Loucy (cell line): ENCODE measurements at regions not wholly inside any gene's neighbourhood (a gene's known extent, or its start where the extent isn't known, plus 50 kb on each side); places are given as distances from the start of the nearest gene placed in this dataset.

Experiments
- EZH2phosphoT487 ChIP-seq: fragments of 200-600 bp; IDR thresholded peaks from 2 replicates; pipeline ENCODE4 v1.6.1; 2018; ENCODE audit warnings: antibody characterized with exemption, mild to moderate bottlenecking, moderate library complexity, borderline replicate concordance
- TF ChIP-seq, protein P1 (sequence below): fragments of 200-600 bp; sonication (generic); conservative IDR thresholded peaks from 2 replicates; pipeline ENCODE4 v1.5.1; 2014; ENCODE audit warnings: mild to moderate bottlenecking, antibody characterized with exemption, low read length

DNA sequence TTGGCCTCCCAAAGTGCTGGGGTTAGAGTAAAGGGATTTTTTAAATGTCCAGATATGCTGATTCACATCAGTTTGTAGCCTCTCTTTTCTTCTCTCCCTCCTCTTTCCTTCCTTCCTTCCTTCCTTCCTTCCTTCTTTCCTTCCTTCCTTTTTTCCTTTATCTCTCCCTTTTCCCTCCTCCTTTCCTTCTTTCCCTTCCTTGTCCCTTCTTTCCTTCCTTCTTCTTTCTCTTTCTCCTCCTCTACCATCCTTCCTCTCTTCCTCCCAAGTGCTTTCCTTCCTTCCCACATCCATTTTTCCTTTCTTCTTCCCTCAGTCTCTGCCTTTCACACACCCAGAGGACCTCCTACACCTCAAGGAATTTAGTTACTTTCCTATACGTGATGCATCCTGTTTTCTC, 671.8 kb downstream of the HS3ST4 start:
- TF ChIP-seq, protein P1, sequence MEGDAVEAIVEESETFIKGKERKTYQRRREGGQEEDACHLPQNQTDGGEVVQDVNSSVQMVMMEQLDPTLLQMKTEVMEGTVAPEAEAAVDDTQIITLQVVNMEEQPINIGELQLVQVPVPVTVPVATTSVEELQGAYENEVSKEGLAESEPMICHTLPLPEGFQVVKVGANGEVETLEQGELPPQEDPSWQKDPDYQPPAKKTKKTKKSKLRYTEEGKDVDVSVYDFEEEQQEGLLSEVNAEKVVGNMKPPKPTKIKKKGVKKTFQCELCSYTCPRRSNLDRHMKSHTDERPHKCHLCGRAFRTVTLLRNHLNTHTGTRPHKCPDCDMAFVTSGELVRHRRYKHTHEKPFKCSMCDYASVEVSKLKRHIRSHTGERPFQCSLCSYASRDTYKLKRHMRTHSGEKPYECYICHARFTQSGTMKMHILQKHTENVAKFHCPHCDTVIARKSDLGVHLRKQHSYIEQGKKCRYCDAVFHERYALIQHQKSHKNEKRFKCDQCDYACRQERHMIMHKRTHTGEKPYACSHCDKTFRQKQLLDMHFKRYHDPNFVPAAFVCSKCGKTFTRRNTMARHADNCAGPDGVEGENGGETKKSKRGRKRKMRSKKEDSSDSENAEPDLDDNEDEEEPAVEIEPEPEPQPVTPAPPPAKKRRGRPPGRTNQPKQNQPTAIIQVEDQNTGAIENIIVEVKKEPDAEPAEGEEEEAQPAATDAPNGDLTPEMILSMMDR = no peak
- no peak for TF ChIP-seq EZH2phosphoT487
